Natural killer cell (primary cell): ENCODE measurements at regions not wholly inside any gene's neighbourhood (a gene's known extent, or its start where the extent isn't known, plus 50 kb on each side); places are given as distances from the start of the nearest gene placed in this dataset.
"Not testable (repeated sequence)": the region's sequence is repeated elsewhere in the genome, so short reads cannot be mapped to it uniquely, and the experiment has no call there.

Experiments
- ATAC-seq, 3 donors: fragments of 150-1000 bp in 2 of 3; fragments of 200-7000 bp in 1 of 3; cut with Tn5 transposase; 1 replicate in 1 of 3; 2 replicates in 2 of 3; pipeline ENCODE4 v1.10.0; 2021; ENCODE audit warnings: mild to moderate bottlenecking in 2 of 3, moderate library complexity in 2 of 3
- DNase-seq, 2 donors: peaks; one replicate each; pipeline versions ENCODE4 v3.0.0 to v3.0.0-alpha.2; 2013 to 2021; ENCODE audit warnings: mixed read lengths in 1 of 2
- H3K27ac ChIP-seq: one replicate; pipeline ENCODE4 v1.5.1; 2013; ENCODE audit warnings: mild to moderate bottlenecking, low read length
- H3K27me3 ChIP-seq: one replicate; pipeline ENCODE4 v1.6.1; 2013; ENCODE audit warnings: low read length; ENCODE audit not compliant: control insufficient read depth, insufficient read depth
- H3K36me3 ChIP-seq: one replicate; pipeline ENCODE4 v1.6.1; 2013; ENCODE audit warnings: low read length; ENCODE audit not compliant: control insufficient read depth, insufficient read depth
- H3K4me1 ChIP-seq: one replicate; pipeline ENCODE4 v1.6.1; 2013; ENCODE audit warnings: low read length; ENCODE audit not compliant: control insufficient read depth, insufficient read depth
- H3K4me3 ChIP-seq: one replicate; pipeline ENCODE4 v1.5.1; 2013; ENCODE audit warnings: low read length
- H3K9me3 ChIP-seq: one replicate; pipeline ENCODE4 v1.6.1; 2013; ENCODE audit warnings: low read length; ENCODE audit not compliant: control insufficient read depth, insufficient read depth
- H3K27ac Mint-ChIP-seq, 2 donors: one replicate each; pipeline ENCODE4 v1.8.0; 2022; ENCODE audit warnings: mild to moderate bottlenecking in 2 of 2, mixed read lengths in 2 of 2, moderate library complexity in 1 of 2
- H3K27me3 Mint-ChIP-seq, 2 donors: one replicate each; pipeline ENCODE4 v1.8.0; 2022; ENCODE audit warnings: low read depth in 2 of 2, mixed read lengths in 2 of 2
- H3K36me3 Mint-ChIP-seq: one replicate; pipeline ENCODE4 v1.8.0; 2022; ENCODE audit warnings: mixed read lengths
- H3K4me1 Mint-ChIP-seq, 2 donors: one replicate each; pipeline ENCODE4 v1.8.0; 2022; ENCODE audit warnings: mixed read lengths in 2 of 2
- H3K4me3 Mint-ChIP-seq: one replicate; pipeline ENCODE4 v1.8.0; 2022; ENCODE audit warnings: mild to moderate bottlenecking, moderate library complexity, mixed read lengths
- H3K9me3 Mint-ChIP-seq, 2 donors: one replicate each; pipeline ENCODE4 v1.8.0; 2022; ENCODE audit warnings: mixed read lengths in 2 of 2
- WGBS: methylation state at CpG from one replicate; pipeline ENCODE4 v1.1.7; 2013; ENCODE audit warnings: missing lambda C conversion rate; ENCODE audit not compliant: insufficient coverage; 5-methylcytosine and 5-hydroxymethylcytosine counted together
- intact Hi-C: fragments of 100-400 bp; cut with micrococcal nuclease; formaldehyde crosslinking; loops from one replicate; pipeline ENCODE4 v1.14.2; 2022
- TF ChIP-seq, protein P1 (sequence below): fragments of 200-600 bp; IDR thresholded peaks from one replicate; pipeline ENCODE4 v1.8.0; 2022; ENCODE audit warnings: antibody characterized with exemption

GRCh38 chr7:51426163-51426562 is 109.6 kb upstream of the COBL start:
- H3K9me3 Mint-ChIP-seq, result no peaks in the 10 kb centered on the region
- no peak overlapping the region for H3K4me3 Mint-ChIP-seq
- no peaks in the 10 kb centered on the region for H3K36me3 ChIP-seq
- no peaks in the 10 kb centered on the region for H3K4me1 ChIP-seq
- H3K36me3 Mint-ChIP-seq, result no peaks in the 10 kb centered on the region
- no peak overlapping the region for H3K27ac ChIP-seq
- WGBS, result 89% methylated on average over 12 of the region's 12 CpGs
- no peak overlapping the region for H3K4me3 ChIP-seq
- H3K4me1 Mint-ChIP-seq, result no peaks in the 10 kb centered on the region
- no peak for ATAC-seq
- H3K27me3 ChIP-seq, result no peaks in the 10 kb centered on the region
- H3K27me3 Mint-ChIP-seq, result no peaks in the 10 kb centered on the region
- H3K27ac Mint-ChIP-seq, result no peak overlapping the region
- no peaks in the 10 kb centered on the region for H3K9me3 ChIP-seq
- TF ChIP-seq, protein P1, sequence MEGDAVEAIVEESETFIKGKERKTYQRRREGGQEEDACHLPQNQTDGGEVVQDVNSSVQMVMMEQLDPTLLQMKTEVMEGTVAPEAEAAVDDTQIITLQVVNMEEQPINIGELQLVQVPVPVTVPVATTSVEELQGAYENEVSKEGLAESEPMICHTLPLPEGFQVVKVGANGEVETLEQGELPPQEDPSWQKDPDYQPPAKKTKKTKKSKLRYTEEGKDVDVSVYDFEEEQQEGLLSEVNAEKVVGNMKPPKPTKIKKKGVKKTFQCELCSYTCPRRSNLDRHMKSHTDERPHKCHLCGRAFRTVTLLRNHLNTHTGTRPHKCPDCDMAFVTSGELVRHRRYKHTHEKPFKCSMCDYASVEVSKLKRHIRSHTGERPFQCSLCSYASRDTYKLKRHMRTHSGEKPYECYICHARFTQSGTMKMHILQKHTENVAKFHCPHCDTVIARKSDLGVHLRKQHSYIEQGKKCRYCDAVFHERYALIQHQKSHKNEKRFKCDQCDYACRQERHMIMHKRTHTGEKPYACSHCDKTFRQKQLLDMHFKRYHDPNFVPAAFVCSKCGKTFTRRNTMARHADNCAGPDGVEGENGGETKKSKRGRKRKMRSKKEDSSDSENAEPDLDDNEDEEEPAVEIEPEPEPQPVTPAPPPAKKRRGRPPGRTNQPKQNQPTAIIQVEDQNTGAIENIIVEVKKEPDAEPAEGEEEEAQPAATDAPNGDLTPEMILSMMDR, result no peak
- no peak for DNase-seq
- intact Hi-C loops, result no loop called here

GRCh38 chr7:51409934-51410333 is 93.3 kb upstream of the COBL start:
- H3K4me1 Mint-ChIP-seq, intact Hi-C loops, DNase-seq, H3K27ac Mint-ChIP-seq, H3K36me3 ChIP-seq, H3K9me3 Mint-ChIP-seq, H3K36me3 Mint-ChIP-seq, H3K9me3 ChIP-seq, H3K4me3 ChIP-seq, ATAC-seq, H3K4me1 ChIP-seq, H3K4me3 Mint-ChIP-seq, H3K27me3 ChIP-seq, H3K27me3 Mint-ChIP-seq, H3K27ac ChIP-seq: not testable (repeated sequence)
- WGBS, result no CpG with 5 or more reads among the region's 3 CpGs

GRCh38 chr7:51397608-51398007 is 81.0 kb upstream of the COBL start:
- H3K27me3 Mint-ChIP-seq, H3K36me3 Mint-ChIP-seq, H3K4me1 ChIP-seq, DNase-seq, H3K27ac ChIP-seq, H3K4me3 ChIP-seq, H3K9me3 ChIP-seq, H3K27ac Mint-ChIP-seq, intact Hi-C loops, H3K4me1 Mint-ChIP-seq, H3K36me3 ChIP-seq, H3K9me3 Mint-ChIP-seq, ATAC-seq, H3K27me3 ChIP-seq, H3K4me3 Mint-ChIP-seq: not testable (repeated sequence)
- 37% methylated on average over 2 of the region's 3 CpGs for WGBS

DNA sequence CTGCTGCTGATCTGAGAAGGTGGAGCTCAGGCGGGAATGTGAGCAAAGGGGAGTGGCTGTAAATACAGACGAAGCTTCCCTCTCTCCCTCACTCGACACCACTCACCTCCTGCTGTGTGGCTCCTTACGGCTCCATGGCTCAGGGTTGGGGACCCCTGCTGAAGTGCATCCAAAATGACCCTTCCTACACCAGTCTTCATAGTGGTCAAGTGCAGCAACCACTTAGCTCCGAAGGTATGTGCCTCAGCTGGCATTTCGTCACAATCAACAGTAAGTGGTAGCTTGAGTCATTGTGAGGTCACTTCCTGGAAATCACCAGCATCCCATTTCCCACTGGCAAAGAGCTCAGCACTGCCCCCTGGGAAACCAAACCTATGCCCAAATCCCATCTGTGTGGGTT is 76.4 kb upstream of the COBL start:
- H3K27ac ChIP-seq, H3K27ac Mint-ChIP-seq, H3K4me3 ChIP-seq, H3K4me3 Mint-ChIP-seq, H3K27me3 ChIP-seq, H3K4me1 ChIP-seq, H3K9me3 Mint-ChIP-seq, DNase-seq, ATAC-seq, H3K4me1 Mint-ChIP-seq, H3K27me3 Mint-ChIP-seq, intact Hi-C loops, H3K9me3 ChIP-seq, H3K36me3 ChIP-seq, H3K36me3 Mint-ChIP-seq: not testable (repeated sequence)
- 93% methylated on average over 4 of the region's 6 CpGs for WGBS

GRCh38 chr7:51389952-51390351 is 73.3 kb upstream of the COBL start:
- H3K4me1 ChIP-seq, intact Hi-C loops, DNase-seq, H3K27ac Mint-ChIP-seq, ATAC-seq, H3K4me3 Mint-ChIP-seq, H3K4me3 ChIP-seq, H3K4me1 Mint-ChIP-seq, H3K9me3 ChIP-seq, H3K36me3 Mint-ChIP-seq, H3K36me3 ChIP-seq, H3K27me3 ChIP-seq, H3K27me3 Mint-ChIP-seq, H3K27ac ChIP-seq, H3K9me3 Mint-ChIP-seq: not testable (repeated sequence)
- 92% methylated on average over 3 of the region's 8 CpGs for WGBS

GRCh38 chr7:51389216-51389812 is 72.7 kb upstream of the COBL start:
- H3K9me3 Mint-ChIP-seq, H3K4me1 ChIP-seq, H3K9me3 ChIP-seq, ATAC-seq, H3K27ac Mint-ChIP-seq, DNase-seq, H3K36me3 ChIP-seq, H3K27me3 Mint-ChIP-seq, H3K4me1 Mint-ChIP-seq, intact Hi-C loops, H3K4me3 ChIP-seq, H3K4me3 Mint-ChIP-seq, H3K27ac ChIP-seq, H3K27me3 ChIP-seq, H3K36me3 Mint-ChIP-seq: not testable (repeated sequence)
- 94% methylated on average over 22 of the region's 22 CpGs for WGBS

GRCh38 chr7:51388241-51388640 is 71.6 kb upstream of the COBL start:
- H3K36me3 Mint-ChIP-seq, H3K4me1 ChIP-seq, H3K27ac ChIP-seq, ATAC-seq, intact Hi-C loops, H3K27me3 ChIP-seq, H3K9me3 Mint-ChIP-seq, H3K36me3 ChIP-seq, H3K27me3 Mint-ChIP-seq, H3K4me3 Mint-ChIP-seq, H3K4me3 ChIP-seq, DNase-seq, H3K27ac Mint-ChIP-seq, H3K9me3 ChIP-seq, H3K4me1 Mint-ChIP-seq: not testable (repeated sequence)
- 94% methylated on average over 10 of the region's 16 CpGs for WGBS
